Esophagus muscularis mucosa (tissue), 4 donors: ENCODE measurements at regions not wholly inside any gene's neighbourhood (a gene's known extent, or its start where the extent isn't known, plus 50 kb on each side); places are given as distances from the start of the nearest gene placed in this dataset.

Experiments
- DNase-seq: peaks from one replicate; pipeline ENCODE4 v3.0.0-alpha.2; 2017; ENCODE audit errors: extremely low spot score
- H3K27ac ChIP-seq, 4 donors: fragments of 200-600 bp; sonication (generic); replicated peaks in 1 of 4; 1 replicate in 3 of 4; 2 replicates in 1 of 4; pipeline ENCODE4 v1.5.1; 2016 to 2019; ENCODE audit warnings: mild to moderate bottlenecking in 1 of 4
- H3K27me3 ChIP-seq, 4 donors: fragments of 200-600 bp; sonication (generic); one replicate each; pipeline versions ENCODE4 v1.5.1 to v1.6.0; 2016 to 2019
- H3K36me3 ChIP-seq, 4 donors: fragments of 200-600 bp; sonication (generic); one replicate each; pipeline ENCODE4 v1.5.1; 2016 to 2019
- H3K4me1 ChIP-seq, 4 donors: fragments of 200-600 bp; sonication (generic); one replicate each; pipeline ENCODE4 v1.5.1; 2016 to 2019
- H3K4me3 ChIP-seq, 4 donors: fragments of 200-600 bp; sonication (generic); 1 replicate in 2 of 4; 2 replicates in 2 of 4; pipeline ENCODE4 v1.5.1; 2016 to 2019; ENCODE audit warnings: mild to moderate bottlenecking in 4 of 4, moderate library complexity in 1 of 4
- H3K9me3 ChIP-seq, 4 donors: fragments of 200-600 bp; sonication (generic); 1 replicate in 3 of 4; 2 replicates in 1 of 4; pipeline ENCODE4 v1.5.1; 2016 to 2019
- EP300 ChIP-seq: sonication (generic); formaldehyde crosslinking; IDR thresholded peaks from one replicate; pipeline ENCODE4 v1.6.1; 2017; ENCODE audit warnings: antibody characterized with exemption
- POLR2A ChIP-seq: fragments of 450-650 bp; IDR thresholded peaks from one replicate; pipeline ENCODE4 v1.6.1; 2017; ENCODE audit warnings: antibody characterized with exemption, moderate library complexity, mild to moderate bottlenecking, low read depth
- POLR2AphosphoS5 ChIP-seq, 2 donors: sonication (generic); formaldehyde crosslinking; IDR thresholded peaks; one replicate each; pipeline ENCODE4 v1.6.1; 2017; ENCODE audit warnings: antibody characterized with exemption in 2 of 2
- WGBS: methylation state at CpG from one replicate; pipeline ENCODE4 v1.1.5; 2018; 5-methylcytosine and 5-hydroxymethylcytosine counted together
- intact Hi-C: fragments of 100-400 bp; cut with DNase I; formaldehyde crosslinking; loops from one replicate; pipeline ENCODE4 v1.15.1; 2023
- TF ChIP-seq, protein P1 (sequence below), 3 experiments: fragments of 200-600 bp in 2 of 3; fragments of 450-650 bp in 1 of 3; sonication (generic) in 2 of 3; IDR thresholded peaks; one replicate each; pipeline ENCODE4 v1.5.1; 2017 to 2019; ENCODE audit warnings: antibody characterized with exemption in 3 of 3, mild to moderate bottlenecking in 2 of 3, moderate library complexity in 1 of 3

DNA sequence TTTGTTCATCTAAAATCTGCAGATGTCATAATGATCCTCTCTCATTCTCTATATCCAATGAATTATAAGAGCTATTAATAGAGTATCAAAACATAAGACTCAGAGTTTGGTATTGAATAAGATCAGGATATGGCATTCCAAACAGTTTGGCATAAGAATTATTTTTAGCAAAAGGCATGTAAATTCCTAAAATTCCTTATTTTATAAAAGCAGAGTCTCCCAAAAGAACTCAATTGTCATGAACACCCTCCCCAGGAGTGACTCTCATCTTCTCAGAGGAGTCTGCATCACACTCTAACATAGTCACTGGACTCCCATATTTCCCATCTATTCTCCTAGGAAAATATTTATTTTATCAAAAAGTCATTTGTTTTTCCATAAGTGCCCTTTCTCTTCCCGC, 1710.2 kb upstream of the SLC39A10 start:
- no peak for DNase-seq
- H3K9me3 ChIP-seq: no peaks in the 10 kb centered on the region
- WGBS: 65% methylated on average over 1 of the region's 1 CpG
- no peaks in the 10 kb centered on the region for H3K36me3 ChIP-seq
- no peak overlapping the region for H3K27ac ChIP-seq
- no peak overlapping the region for H3K4me3 ChIP-seq
- intact Hi-C loops: no loop called here
- TF ChIP-seq POLR2AphosphoS5 (IDR thresholded peaks at IDR 0.05) (no peak), EP300 (no peak)
- H3K4me1 ChIP-seq: no peaks in the 10 kb centered on the region
- no peaks in the 10 kb centered on the region for H3K27me3 ChIP-seq

DNA sequence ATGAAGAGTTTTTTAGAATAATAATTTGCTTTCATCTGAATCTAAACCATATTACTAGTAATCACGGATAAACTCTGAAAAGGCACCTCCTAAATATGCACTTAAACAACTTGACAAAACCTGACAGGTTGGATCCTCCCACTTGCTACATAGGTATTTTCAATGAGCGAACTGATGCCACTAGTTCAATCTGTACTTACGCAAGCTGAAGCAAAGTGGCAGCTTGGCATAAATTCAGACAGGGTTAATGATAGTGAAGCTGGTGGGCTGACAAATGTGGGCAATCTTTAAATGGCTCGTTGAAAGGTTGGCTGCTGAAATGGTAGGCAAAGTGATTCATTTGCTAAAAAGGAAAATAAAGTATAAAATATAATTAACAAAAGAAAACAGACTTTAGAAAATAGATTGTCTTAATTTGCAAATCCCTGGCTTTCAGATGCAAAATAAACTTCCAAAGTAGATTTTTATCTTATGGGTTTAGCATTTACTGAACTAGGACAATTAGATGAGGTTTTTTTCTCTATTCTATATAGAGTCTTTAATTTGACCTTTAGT, 1713.5 kb upstream of the SLC39A10 start:
- intact Hi-C loops: no loop called here
- TF ChIP-seq EP300 (no peak), POLR2A (no peak)
- H3K4me1 ChIP-seq: no peaks in the 10 kb centered on the region
- no peak overlapping the region for H3K4me3 ChIP-seq
- DNase-seq: no peak
- H3K27me3 ChIP-seq: no peaks in the 10 kb centered on the region
- no peaks in the 10 kb centered on the region for H3K9me3 ChIP-seq
- no peak overlapping the region for H3K27ac ChIP-seq
- H3K36me3 ChIP-seq: no peaks in the 10 kb centered on the region
- WGBS: 76% methylated on average over 4 of the region's 4 CpGs

DNA sequence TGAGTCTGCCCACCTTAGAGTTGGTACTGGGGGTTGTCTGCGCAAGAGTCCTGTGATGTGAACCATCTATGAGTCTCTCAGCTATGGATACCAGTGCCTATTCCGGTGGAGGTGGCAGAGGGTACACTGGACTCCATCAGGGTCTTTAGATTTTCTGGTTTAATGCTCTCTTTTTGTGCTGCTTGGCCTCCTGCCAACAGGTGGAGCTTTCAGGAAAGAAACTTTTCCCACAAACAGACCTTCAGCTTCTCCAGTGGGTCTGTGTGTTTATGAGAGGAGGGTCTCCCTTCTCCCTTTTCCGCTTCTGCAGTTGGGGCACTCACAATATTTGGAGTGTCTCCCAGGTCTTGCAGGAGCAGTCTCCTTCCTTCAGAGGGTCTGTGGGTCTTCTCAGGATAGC, 1721.9 kb upstream of the SLC39A10 start:
- intact Hi-C loops: no loop called here
- TF ChIP-seq POLR2A: no peak
- TF ChIP-seq, protein P1, sequence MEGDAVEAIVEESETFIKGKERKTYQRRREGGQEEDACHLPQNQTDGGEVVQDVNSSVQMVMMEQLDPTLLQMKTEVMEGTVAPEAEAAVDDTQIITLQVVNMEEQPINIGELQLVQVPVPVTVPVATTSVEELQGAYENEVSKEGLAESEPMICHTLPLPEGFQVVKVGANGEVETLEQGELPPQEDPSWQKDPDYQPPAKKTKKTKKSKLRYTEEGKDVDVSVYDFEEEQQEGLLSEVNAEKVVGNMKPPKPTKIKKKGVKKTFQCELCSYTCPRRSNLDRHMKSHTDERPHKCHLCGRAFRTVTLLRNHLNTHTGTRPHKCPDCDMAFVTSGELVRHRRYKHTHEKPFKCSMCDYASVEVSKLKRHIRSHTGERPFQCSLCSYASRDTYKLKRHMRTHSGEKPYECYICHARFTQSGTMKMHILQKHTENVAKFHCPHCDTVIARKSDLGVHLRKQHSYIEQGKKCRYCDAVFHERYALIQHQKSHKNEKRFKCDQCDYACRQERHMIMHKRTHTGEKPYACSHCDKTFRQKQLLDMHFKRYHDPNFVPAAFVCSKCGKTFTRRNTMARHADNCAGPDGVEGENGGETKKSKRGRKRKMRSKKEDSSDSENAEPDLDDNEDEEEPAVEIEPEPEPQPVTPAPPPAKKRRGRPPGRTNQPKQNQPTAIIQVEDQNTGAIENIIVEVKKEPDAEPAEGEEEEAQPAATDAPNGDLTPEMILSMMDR (IDR thresholded peaks at IDR 0.05): no peak
- no peak for TF ChIP-seq POLR2AphosphoS5 (IDR thresholded peaks at IDR 0.05)
- no peak for TF ChIP-seq EP300
- no peak for DNase-seq
- Histone ChIP-seq H3K27me3 (no peaks in the 10 kb centered on the region), H3K9me3 (no peaks in the 10 kb centered on the region), H3K4me1 (no peaks in the 10 kb centered on the region), H3K27ac (no peak overlapping the region), H3K4me3 (no peak overlapping the region), H3K36me3 (no peaks in the 10 kb centered on the region)
- 92% methylated on average over 3 of the region's 3 CpGs for WGBS

DNA sequence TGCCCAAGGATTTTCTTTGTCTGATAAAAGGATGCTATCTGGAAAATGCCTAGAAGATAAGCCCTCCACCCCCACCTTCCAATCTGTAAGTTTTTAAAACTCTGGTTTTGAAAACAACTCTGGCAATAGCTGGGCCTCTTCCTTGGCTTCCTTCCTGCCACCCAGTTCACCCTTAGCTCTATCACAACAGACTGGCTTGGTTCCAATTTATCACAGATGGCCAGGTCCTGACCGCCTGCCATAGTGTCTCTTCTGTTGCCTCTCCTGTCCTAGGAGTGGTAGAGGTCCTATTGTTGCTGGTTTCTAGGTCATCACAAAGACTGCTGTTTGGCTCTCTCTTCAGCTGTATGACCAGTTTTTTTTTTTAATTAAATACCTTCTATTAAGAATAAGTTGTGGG, 1727.9 kb upstream of the SLC39A10 start:
- Histone ChIP-seq H3K36me3 (no peaks in the 10 kb centered on the region), H3K27ac (no peak overlapping the region), H3K4me1 (no peaks in the 10 kb centered on the region), H3K27me3 (no peaks in the 10 kb centered on the region), H3K4me3 (no peak overlapping the region), H3K9me3 (no peaks in the 10 kb centered on the region)
- no peak for DNase-seq
- TF ChIP-seq POLR2AphosphoS5 (IDR thresholded peaks at IDR 0.05) (no peak), EP300 (no peak), POLR2A (no peak)
- TF ChIP-seq, protein P1 (IDR thresholded peaks at IDR 0.05): no peak
- intact Hi-C loops: no loop called here
- WGBS: 82% methylated on average over 1 of the region's 1 CpG

DNA sequence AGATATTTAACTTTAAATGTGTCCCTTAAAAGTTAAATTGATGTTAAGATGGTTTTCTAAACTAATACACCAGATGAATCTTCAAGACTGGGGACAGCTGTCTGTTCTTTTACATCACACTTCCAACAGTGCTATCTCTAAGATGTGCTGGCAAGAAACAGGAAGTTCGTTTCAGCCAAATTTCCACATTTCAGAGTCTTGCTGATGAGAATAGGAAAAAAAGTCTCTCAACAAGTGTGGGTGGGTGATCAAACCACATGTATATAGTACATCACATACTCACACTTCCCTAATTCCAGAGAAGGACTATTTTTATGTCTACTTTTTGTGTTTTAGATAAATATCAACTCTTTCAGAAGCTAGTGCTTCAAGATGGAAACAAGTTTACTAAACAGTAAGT, 1712.8 kb upstream of the TMEFF2 start:
- no peaks in the 10 kb centered on the region for H3K36me3 ChIP-seq
- 37% methylated on average over 1 of the region's 1 CpG for WGBS
- intact Hi-C loops: no loop called here

More for the DNA sequence above, 1712.8 kb upstream of the TMEFF2 start:
- Histone ChIP-seq H3K4me3 (no peak overlapping the region), H3K9me3 (no peaks in the 10 kb centered on the region), H3K27me3 (no peaks in the 10 kb centered on the region), H3K4me1 (no peaks in the 10 kb centered on the region), H3K27ac (no peak overlapping the region)
- TF ChIP-seq, protein P1 (IDR thresholded peaks at IDR 0.05): no peak
- TF ChIP-seq POLR2A: no peak
- TF ChIP-seq POLR2AphosphoS5 (IDR thresholded peaks at IDR 0.05): no peak
- TF ChIP-seq EP300: no peak
- no peak for DNase-seq
